ENCODE measurements at regions not wholly inside any gene's neighbourhood (a gene's known extent, or its start where the extent isn't known, plus 50 kb on each side); places are given as distances from the start of the nearest gene placed in this dataset.

DNA sequence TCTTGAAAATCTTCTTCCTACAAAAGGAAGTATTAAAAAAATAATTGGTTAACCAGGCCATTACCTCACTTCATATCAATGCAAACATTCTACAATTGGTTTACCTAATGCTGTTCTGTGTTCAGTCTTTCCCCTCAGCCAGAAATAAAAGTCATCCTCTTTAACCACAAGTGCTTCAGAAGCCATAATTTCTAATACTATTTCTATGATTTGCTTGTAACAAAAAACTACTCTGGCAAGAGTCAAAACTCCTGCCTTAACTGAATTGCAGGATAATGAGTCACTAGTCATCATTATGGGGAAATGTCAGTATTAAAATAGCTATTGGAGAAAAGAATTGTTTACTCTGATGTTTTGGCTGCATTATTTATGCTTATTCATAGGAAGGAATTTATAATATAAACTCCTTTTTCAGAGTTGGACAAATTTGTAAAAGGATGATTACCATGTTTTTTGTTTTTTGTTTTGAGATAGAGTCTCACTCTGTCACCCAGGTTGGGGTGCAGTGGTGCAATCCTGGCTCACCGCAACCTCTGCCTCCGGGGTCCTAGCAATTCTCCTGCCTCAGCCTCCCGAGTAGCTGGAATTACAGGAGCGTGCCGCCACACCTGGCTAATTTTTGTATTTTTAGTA, 55.5 kb upstream of the ODAD2 start:
- H3K4me1 ChIP-seq (ENCODE audit: low read depth, poor library complexity, severe bottlenecking): no peaks in the 10 kb centered on the region
- no peak overlapping the region for H3K9ac ChIP-seq
- no peaks in the 10 kb centered on the region for H3K36me3 ChIP-seq (ENCODE audit: insufficient read depth)
- H4K20me1 ChIP-seq (ENCODE audit: insufficient read depth): no peaks in the 10 kb centered on the region
- TF ChIP-seq, protein P1, sequence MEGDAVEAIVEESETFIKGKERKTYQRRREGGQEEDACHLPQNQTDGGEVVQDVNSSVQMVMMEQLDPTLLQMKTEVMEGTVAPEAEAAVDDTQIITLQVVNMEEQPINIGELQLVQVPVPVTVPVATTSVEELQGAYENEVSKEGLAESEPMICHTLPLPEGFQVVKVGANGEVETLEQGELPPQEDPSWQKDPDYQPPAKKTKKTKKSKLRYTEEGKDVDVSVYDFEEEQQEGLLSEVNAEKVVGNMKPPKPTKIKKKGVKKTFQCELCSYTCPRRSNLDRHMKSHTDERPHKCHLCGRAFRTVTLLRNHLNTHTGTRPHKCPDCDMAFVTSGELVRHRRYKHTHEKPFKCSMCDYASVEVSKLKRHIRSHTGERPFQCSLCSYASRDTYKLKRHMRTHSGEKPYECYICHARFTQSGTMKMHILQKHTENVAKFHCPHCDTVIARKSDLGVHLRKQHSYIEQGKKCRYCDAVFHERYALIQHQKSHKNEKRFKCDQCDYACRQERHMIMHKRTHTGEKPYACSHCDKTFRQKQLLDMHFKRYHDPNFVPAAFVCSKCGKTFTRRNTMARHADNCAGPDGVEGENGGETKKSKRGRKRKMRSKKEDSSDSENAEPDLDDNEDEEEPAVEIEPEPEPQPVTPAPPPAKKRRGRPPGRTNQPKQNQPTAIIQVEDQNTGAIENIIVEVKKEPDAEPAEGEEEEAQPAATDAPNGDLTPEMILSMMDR (conservative IDR thresholded peaks at IDR 0.05; ENCODE audit: low read depth, low read length): no peak
- no peak overlapping the region for H3K27ac ChIP-seq
- no peaks in the 10 kb centered on the region for H3K27me3 ChIP-seq (ENCODE audit: insufficient read depth, low read depth)
- H3K4me2 ChIP-seq: no peak overlapping the region
- no peak overlapping the region for H3K4me3 ChIP-seq (IDR thresholded peaks at IDR 0.05; ENCODE audit: insufficient read depth, low read depth, low read length)
- no peaks in the 10 kb centered on the region for H3K79me2 ChIP-seq (ENCODE audit: insufficient read depth, low read depth)
- no peak overlapping the region for H2AFZ ChIP-seq (ENCODE audit: low read depth)

DNA sequence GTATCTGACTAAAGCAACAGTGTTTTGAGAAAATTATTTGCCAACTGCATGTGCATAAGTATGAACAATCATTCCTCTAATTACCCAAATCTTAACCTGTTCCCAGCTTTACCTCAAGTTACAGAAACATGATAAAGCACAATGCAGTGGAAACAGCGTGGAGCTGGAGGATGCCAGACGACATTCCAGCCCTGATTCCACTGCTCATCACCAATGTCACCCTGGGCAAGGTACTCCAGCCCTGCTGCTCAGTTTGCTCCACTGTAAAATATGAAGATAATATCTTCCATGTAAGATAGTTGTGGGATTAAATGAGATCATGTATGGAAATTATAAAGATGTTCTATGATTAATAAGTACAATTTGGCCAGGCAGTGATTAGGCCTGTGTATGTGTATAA, 50.4 kb upstream of the ODAD2 start:
- Histone ChIP-seq H3K27me3 (ENCODE audit: insufficient read depth, low read depth) (no peaks in the 10 kb centered on the region), H3K4me1 (ENCODE audit: low read depth, poor library complexity, severe bottlenecking) (no peaks in the 10 kb centered on the region), H3K79me2 (ENCODE audit: insufficient read depth, low read depth) (no peaks in the 10 kb centered on the region), H3K4me2 (no peak overlapping the region), H3K27ac (no peak overlapping the region), H4K20me1 (ENCODE audit: insufficient read depth) (no peaks in the 10 kb centered on the region), H2AFZ (ENCODE audit: low read depth) (no peak overlapping the region), H3K9ac (no peak overlapping the region), H3K4me3 (IDR thresholded peaks at IDR 0.05; ENCODE audit: insufficient read depth, low read depth, low read length) (no peak overlapping the region), H3K36me3 (ENCODE audit: insufficient read depth) (no peaks in the 10 kb centered on the region; the same call in 1 of the 2 replicates)
- TF ChIP-seq, protein P1 (conservative IDR thresholded peaks at IDR 0.05; ENCODE audit: low read depth, low read length): no peak

Data from KMS-11 (cell line).